Astrocyte of the hippocampus (primary cell): ENCODE measurements at regions not wholly inside any gene's neighbourhood (a gene's known extent, or its start where the extent isn't known, plus 50 kb on each side); places are given as distances from the start of the nearest gene placed in this dataset.
A peak's percentile ranks its signal among the peaks of the same experiment; 100 is the strongest.
"Not testable (repeated sequence)": the region's sequence is repeated elsewhere in the genome, so short reads cannot be mapped to it uniquely, and the experiment has no call there.

Experiments
- DNase-seq: peaks from one replicate; pipeline ENCODE4 v3.0.0; 2011; ENCODE audit warnings: low read depth, low spot score

GRCh38 chr4:187656959-187657358 lies 338.6 kb upstream of the ZFP42 start:
- DNase-seq, result no peak

- DNase-seq, result no peak
Measured at GRCh38 chr4:187663076-187663475, 332.5 kb upstream of the ZFP42 start.

DNA sequence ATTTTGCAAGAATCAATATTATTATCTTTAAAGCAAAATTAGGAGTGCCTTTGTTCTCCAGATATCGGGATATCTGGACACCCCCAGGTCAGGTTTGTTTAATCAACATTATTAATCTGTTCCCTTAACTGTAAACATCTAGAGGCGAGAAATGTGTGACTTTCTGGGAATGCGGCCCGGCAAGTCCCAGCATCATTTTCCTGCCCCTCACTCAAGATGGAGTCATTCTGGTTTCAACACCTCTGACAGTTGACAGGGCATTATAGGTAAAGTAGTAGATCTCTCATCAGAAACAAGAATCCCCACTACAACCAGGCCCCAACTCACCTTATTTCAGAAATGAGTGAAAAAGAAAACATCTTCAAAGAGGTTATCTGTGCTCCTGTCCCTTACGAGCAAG lies 331.6 kb upstream of the ZFP42 start:
- DNase-seq, result no peak

- DNase-seq, result no peak
Measured at GRCh38 chr4:187665086-187665485, 330.5 kb upstream of the ZFP42 start.

DNA sequence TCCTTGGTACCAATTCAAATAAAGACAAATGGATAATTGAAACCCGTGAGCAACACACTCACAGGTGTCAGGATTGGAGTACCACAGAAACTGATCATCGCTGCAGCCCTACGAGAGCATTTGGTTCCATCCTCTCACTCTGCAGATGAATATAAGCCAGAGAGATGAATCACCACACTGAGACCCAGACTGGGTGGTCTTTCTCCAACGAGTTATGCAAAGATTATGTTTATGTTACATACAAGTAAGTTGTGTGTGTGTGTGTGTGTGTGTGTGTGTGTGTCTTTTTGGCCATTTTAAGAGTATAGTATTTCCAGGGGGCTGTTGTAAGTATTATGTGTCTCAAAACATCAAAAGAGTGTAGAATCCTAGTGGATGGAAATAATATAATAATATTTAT lies 329.5 kb upstream of the ZFP42 start:
- no peak for DNase-seq

GRCh38 chr4:187666697-187667494 lies 328.7 kb upstream of the ZFP42 start:
- no peak for DNase-seq

DNA sequence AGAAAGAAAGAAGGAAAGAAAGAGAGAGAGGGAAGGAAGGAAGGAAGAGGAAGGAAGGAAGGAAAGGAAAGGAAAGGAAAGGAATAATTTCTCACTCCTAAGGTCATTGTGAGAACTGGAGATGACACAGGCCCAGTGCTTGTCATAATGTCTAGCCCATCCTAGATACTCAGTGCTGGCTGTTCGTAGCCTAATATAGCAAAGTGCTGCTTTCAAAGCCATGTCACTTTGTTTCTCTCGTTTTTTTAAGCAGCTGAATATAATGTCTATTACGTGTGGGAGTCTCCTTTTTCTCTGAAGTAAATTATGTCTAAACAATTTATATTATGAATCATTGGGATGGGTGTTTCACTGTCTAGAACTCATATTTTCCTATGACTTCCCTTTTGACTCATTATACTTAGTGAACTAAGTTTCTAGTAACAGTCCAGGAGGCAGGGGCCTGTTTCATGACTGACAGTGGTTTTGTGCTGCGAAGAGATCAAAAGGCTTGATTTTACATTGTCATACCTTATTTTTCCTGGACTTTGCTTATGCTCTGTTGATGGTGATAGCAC lies 327.0 kb upstream of the ZFP42 start:
- peak; percentile 6 for DNase-seq

DNA sequence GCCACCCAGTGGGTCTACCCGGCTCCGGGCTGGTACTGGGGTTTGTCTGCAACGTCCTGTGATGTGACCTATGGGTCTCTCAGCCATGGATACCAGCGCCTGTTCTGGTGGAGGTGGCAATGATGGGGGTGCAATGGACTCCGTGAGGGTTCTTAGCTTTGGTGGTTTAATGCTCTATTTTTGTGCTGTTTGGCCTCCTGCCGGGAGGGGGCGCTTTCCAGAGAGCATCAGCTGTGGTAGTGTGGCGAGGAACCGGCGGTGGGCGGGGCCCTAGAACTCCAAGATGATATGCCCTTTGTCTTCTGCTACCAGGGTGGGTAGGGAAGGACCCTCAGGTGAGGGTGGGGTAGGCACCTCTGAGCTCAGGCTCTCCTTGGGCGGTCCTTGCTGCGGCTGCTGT lies 324.1 kb upstream of the ZFP42 start:
- DNase-seq, result not testable (repeated sequence)

DNA sequence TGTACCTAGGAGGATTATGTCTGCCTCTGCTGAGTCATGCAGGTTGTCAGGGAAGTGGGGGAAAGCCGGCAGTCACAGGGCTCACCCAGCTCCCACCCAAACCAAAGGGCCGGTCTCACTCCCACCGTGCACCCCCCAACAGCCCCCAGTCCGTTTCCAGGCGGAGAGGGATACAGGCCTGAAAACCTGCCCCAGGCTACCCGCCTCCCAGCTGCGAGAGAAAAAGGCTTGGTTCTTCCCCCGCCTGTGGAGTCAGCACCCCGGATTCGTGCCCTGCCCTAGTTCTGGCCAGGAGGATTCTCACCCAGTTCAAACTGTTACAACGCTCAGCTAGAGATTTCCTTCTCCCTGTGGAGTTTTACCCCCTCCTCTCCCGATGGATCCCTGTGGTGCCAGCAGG lies 323.6 kb upstream of the ZFP42 start:
- not testable (repeated sequence) for DNase-seq

DNA sequence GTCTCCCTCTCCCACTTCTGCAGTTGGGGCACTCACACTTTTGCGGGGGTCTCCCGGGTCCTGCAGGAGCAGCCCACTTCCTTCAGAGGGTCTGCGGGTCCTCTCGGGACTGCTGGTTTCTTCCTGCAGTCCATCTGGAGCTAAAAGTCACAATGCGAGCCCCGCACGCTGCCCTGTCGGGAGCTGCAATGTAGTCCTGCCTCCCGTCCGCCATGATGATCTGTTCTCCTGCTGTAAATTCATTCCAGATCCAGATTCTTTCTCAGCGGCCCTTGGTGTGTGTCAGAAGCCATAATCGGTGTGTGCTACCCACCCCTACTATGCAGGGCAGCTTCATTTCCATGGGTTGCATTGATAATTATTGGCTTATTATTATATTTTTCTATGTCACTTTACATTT lies 323.0 kb upstream of the ZFP42 start:
- DNase-seq, result not testable (repeated sequence)

- DNase-seq, result no peak
Measured at GRCh38 chr4:187679450-187679849, 316.1 kb upstream of the ZFP42 start.

- no peak for DNase-seq
Measured at GRCh38 chr4:187685247-187685646, 310.3 kb upstream of the ZFP42 start.

DNA sequence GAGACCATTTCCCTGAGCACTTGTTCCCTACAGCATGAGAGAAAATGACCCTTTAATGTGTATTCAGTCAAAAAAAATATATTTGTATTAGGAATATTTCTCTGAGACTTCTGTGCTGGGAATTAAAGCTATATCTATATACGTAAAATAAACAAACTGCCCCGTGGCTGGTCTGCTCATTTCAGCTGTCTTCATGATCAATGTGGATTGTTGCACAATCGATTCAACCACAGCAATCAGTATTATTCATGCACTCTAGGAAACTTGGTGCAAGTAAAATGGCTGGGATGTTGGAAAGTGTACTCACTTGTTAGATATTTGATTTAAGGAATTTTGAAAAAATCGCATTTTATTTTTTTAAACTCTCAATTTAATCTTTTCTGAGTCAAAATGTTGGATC lies 307.9 kb upstream of the ZFP42 start:
- no peak for DNase-seq

DNA sequence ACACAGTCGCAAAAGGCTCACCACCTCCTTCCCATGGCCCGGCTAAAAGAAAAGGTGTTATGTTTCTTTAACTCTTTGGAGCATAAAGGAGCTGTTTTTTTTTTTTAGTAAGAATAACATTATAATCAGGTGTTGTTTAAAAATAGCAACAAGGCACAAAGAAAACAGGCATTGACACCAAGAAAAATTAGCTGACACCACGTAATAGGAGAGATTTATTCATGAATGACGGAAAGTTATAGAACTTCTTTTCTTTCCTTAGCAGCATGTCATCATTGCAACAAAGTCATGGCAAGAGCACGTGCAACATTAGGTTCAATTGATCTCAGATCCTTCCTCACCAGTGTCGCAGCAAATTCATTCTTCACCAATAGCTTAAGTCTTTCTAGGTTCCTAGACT lies 302.9 kb upstream of the ZFP42 start:
- no peak for DNase-seq

DNA sequence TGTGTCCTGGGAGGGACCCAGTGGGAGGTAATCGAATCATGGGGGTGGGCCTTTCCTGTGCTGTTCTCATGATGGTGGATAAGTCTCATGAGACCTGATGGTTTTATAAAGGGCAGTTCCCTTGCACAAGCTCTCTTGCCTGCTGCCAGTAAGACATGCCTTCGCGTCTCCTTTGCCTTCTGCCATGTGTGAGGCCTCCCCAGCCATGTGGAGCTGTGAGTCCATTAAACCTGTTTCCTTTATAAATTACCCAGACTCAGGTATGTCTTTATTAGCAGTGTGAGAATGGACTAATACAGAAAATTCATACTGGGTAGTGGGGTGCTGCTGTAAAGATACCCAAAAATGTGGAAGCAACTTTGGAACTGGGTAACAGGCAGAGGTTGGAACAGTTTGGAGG lies 300.0 kb upstream of the ZFP42 start:
- not testable (repeated sequence) for DNase-seq

GRCh38 chr4:187711586-187711985 lies 284.0 kb upstream of the ZFP42 start:
- DNase-seq, result no peak

DNA sequence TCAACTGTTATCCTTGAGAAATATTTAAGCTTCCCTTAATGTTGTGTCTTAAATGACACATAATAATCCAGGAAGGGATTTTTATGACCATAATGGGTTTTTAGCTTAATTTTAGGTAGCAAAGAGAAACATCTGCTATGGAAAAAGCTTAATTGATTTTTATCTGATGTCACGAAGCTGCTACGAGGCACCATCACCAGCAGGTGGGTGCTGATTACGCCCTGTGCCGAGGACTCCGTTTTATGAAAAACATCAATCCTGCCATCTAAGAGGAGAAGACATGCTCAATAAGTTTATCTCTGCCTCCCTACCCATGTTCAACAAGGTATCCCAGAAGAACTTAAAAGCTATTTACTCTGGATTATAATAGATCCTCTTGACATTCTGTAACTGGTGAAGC lies 280.6 kb upstream of the ZFP42 start:
- no peak for DNase-seq

- DNase-seq, result no peak
Measured at GRCh38 chr4:187715466-187715865, 280.1 kb upstream of the ZFP42 start.

DNA sequence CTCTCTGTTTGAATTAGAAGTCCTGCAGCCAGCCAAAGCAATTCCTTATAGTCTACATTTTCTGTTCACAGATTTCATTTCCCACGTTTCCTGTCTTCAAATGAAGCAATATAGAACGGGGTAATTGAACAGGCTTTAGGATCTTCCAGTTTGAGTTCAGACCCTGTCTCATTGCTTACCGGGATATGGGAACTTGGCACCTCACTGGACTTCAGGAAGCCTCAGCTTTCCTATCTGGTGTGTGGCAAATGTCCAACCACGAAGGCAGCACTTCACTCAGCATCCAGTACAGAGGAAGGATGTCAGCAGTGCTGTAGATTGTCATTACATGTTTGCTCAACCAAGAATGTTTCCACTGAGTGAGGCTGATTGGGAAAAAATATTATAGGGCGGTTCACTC lies 271.1 kb upstream of the ZFP42 start:
- no peak for DNase-seq

GRCh38 chr4:187726485-187726884 lies 269.1 kb upstream of the ZFP42 start:
- no peak for DNase-seq

- no peak for DNase-seq
Measured at GRCh38 chr4:187732524-187732923, 263.0 kb upstream of the ZFP42 start.

- no peak for DNase-seq
Measured at GRCh38 chr4:187739771-187740170, 255.8 kb upstream of the ZFP42 start.

DNA sequence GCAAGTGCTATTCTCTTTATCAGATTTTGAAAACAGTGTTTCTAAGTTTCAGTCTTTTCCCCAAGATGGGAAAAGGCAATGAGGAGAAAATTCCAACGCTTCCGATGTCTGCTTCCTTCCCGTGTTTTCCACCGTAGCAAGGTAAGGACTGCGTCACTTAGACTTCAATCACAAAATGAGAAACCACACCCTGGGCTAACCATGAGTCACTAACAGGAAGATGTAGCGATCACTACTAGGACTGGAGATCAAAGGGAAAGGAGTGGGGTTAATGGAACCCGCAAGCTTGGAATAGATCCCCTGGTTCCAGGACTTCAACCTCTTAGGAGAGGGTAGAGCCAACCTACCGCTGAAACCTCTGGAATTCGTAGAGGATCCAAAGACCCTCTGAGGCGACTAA lies 250.7 kb upstream of the ZFP42 start:
- DNase-seq, result no peak

DNA sequence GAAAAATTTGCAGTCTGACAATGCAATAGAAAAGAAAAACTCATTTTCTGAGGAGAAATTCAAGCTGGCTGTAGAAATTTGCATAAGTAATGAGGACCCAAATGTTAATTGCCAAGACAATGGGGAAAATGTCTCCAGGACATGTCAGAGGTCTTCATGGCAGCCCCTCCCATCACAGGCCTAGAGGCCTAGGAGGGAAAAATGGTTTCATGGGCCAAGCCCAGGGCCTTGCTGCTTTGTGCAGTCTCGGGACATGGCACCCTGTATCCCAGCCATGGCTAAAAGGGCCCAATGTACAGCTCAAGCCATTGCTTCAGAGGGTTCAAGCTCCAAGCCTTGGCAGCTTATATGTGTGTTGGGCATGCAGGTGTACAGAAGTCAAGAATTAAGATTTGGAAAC lies 244.9 kb upstream of the ZFP42 start:
- DNase-seq, result not testable (repeated sequence)
